Putamen (tissue), 1 donor: ENCODE measurements at regions not wholly inside any gene's neighbourhood (a gene's known extent, or its start where the extent isn't known, plus 50 kb on each side); places are given as distances from the start of the nearest gene placed in this dataset.
"Not testable (repeated sequence)": the region's sequence is repeated elsewhere in the genome, so short reads cannot be mapped to it uniquely, and the experiment has no call there.

ENCODE experiments used
- DNase-seq: peaks from one replicate; pipeline ENCODE4 v3.0.0-alpha.2; 2016; ENCODE audit warnings: low spot score

- DNase-seq: no peak
Observed at GRCh38 chr3:74053970-74054516, 429.3 kb upstream of the PDZRN3 start.

- no peak for DNase-seq
Observed at GRCh38 chr3:74049444-74049843, 424.7 kb upstream of the PDZRN3 start.

- DNase-seq: no peak
Observed at GRCh38 chr3:74048699-74049098, 424.0 kb upstream of the PDZRN3 start.

- no peak for DNase-seq
Observed at GRCh38 chr3:74045000-74045399, 420.3 kb upstream of the PDZRN3 start.

GRCh38 chr3:74041068-74041675 lies 416.4 kb upstream of the PDZRN3 start:
- no peak for DNase-seq

DNA sequence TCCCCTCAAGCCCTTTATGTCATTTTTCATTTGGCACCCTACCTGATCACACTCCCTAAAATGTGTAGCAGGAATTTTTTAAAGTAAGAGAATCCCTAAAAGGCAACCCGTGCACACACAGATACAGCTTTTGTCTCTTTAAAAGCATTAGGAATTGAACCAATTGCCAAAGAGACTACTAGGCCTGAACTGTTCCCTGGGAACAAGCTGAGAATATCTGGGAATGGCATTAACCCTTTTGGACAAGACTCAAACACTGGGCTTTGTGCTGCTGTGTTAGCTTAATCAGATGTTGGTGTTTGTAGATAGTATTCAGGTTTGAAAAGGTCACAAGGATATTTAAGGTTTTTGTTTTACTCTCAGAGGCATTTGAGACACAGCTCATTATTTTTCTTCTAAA lies 414.4 kb upstream of the PDZRN3 start:
- no peak for DNase-seq

DNA sequence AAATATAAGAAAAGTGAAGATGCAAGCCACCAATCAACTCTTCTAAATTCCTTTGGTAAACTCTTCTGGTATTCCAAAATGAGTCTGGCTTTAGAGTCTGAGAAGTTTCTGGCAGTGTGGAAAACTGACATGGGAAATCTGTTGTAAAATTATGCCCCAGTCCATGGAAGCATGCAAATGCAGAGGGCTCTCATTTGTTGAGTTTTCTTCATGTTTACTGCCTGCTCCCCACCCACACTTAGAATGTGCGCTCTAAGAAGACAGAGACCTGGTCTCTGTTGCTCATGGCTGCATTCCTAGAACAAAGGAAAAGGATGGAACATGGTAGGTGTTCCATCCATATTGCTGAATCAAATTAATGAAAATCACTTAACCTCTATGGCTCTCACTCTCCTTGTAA lies 411.8 kb upstream of the PDZRN3 start:
- no peak for DNase-seq

DNA sequence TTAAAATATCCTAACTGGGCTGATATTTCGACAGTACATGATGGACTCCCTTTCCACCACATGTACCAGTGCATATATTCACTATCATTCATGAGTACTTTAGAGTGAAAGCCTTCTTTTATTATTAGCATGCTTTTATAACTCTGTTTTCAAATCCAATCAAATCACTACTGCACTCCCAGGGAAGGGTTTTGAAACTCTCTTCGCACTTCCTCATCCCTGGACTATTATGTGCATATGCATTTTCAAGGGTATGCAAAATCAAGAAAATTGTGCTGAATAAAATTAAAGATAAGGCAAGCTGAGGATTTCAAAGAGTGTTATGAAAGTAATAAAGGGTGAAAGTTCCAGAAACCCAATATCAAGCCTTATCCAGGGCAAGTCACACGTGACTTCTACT lies 411.4 kb upstream of the PDZRN3 start:
- no peak for DNase-seq

GRCh38 chr3:74033806-74034205 lies 409.1 kb upstream of the PDZRN3 start:
- DNase-seq: no peak

GRCh38 chr3:74033381-74033780 lies 408.6 kb upstream of the PDZRN3 start:
- DNase-seq: no peak

GRCh38 chr3:74027121-74027520 lies 402.4 kb upstream of the PDZRN3 start:
- no peak for DNase-seq

DNA sequence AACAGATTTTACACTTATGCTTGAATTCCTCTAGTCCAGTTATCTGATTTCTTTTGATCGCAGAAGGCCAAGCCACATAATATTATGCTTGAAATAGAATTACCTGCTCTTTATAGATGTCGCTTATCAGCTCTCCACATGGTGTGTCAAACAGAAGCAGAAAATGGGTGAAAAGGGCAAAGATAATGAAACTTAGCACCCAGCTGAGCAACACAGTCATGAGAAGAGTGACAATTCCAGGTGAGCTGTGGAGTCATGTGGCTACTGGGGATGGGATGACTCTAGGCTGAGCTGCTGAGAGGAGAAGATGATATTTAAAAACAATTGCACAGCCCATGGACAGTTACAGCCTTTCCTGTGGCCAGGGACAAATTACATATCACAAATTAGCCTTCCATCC lies 398.7 kb upstream of the PDZRN3 start:
- DNase-seq: no peak

- no peak for DNase-seq
Observed at GRCh38 chr3:74021449-74021848, 396.7 kb upstream of the PDZRN3 start.

DNA sequence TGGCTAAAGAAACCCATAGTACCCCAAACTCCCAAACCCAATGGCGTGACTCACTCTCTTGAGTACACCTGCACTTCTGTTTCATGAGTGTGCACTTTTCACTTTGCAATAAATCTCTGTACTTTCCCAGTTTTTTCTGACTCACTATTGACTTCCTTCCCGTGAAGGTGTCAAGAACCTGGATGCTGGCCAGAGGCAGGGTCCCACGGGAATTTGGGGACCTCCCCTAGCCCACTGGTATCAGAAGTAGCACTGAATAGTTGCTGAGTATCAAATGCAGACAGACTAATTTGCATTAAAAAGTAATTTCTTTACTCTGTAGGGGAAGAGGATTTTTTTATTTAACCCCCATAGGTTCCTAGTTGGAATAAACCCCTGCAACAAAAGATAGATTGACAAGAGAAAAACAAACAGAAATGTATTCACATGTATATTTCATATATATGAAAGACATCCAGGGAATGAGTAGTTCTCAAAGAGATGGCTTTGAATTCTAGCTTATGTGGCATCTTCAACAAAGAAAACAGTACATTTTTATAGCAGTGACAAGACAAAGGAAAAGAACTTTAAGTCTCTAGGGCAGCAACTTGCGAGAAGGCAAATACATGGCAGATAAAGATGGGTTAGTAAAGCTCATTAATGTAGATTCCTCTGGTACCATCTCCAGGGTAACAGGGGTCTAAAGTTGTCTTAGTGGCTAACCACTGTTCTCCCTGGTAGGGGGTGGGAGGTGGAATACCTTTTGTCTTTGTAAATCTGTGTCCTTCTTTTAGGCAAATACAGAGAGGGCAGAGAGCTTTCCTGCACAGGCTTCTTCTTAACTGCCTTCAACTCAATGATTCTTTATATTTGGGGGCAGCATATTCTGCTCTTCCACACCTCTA lies 385.5 kb upstream of the PDZRN3 start:
- no peak for DNase-seq

- no peak for DNase-seq
Observed at GRCh38 chr3:74004386-74004785, 379.6 kb upstream of the PDZRN3 start.

GRCh38 chr3:74003734-74004133 lies 379.0 kb upstream of the PDZRN3 start:
- no peak for DNase-seq

DNA sequence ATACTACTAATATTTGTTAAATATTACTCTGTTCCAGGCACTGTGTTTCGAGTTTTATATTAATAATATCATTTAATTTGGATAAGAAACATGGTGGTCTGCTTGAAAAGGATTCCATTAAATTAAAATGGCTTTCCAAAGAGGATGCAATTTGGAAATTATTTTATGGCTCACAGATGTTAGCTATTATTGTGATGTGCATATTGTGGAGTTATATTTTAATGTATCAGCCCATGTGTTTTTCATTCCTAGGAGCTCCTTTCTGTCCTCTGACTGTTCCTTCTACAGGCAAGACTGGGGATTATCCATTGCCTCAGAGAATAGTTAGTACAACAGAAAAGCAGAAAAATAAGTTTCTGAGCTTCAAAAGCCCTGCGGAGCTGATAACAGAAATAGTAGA lies 376.7 kb upstream of the PDZRN3 start:
- DNase-seq: no peak

DNA sequence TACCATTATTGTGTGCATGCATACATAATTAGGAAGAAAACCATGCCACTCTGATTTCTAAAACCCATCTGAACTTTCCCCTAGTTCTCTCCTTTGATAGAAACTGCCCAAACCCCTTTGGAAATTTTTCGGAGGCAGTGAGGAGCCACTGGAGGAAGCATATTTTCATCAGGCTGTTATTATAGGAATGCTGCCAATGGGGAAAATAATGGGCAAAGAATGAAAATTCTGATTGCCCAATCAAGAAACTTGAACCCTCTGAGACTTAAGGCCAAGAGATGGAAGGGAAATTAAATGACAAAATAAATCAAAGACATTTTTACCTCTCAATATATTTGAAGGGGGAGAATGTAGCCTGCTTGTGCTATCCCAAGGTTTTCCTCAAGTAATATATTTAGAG lies 376.0 kb upstream of the PDZRN3 start:
- DNase-seq: no peak

GRCh38 chr3:73999501-73999900 lies 374.8 kb upstream of the PDZRN3 start:
- DNase-seq: no peak

DNA sequence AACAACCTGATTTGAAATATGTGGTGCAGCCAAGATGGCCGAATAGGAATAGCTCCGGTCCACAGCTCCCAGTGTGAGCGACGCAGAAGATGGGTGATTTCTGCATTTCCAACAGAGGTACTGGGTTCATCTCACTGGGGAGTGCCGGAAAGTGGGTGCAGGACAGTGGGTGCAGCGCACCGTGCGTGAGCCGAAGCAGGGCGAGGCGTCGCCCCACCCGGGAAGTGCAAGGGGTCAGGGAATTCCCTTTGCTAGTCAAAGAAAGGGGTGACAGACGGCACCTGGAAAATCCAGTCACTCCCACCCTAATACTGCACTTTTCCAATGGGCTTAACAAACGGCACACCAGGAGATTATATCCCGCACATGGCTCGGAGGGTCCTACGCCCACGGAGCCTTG lies 365.9 kb upstream of the PDZRN3 start:
- DNase-seq: not testable (repeated sequence)

GRCh38 chr3:73966733-73967132 lies 342.0 kb upstream of the PDZRN3 start:
- DNase-seq: no peak

DNA sequence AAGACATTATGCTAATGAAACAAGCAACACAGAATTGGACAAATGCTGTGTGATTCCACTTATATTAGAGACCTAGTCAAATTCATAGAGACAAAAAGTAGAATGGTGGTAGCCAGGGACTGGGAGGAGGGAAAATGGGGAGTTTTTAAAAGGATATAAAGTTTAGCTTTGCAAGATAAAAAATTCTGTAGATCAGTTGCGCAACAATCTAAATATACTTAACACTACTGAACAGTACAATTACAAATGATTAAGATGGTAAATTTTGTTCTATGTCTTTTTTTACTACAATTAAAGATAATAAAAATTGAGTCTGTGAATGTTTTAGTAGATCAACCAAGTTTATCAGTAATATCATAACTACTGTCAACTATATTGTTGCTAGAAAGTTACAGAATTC lies 340.1 kb upstream of the PDZRN3 start:
- DNase-seq: no peak

GRCh38 chr3:73955494-73956070 lies 330.8 kb upstream of the PDZRN3 start:
- DNase-seq: no peak
